ENCODE measurements at regions not wholly inside any gene's neighbourhood (a gene's known extent, or its start where the extent isn't known, plus 50 kb on each side); places are given as distances from the start of the nearest gene placed in this dataset.

DNA sequence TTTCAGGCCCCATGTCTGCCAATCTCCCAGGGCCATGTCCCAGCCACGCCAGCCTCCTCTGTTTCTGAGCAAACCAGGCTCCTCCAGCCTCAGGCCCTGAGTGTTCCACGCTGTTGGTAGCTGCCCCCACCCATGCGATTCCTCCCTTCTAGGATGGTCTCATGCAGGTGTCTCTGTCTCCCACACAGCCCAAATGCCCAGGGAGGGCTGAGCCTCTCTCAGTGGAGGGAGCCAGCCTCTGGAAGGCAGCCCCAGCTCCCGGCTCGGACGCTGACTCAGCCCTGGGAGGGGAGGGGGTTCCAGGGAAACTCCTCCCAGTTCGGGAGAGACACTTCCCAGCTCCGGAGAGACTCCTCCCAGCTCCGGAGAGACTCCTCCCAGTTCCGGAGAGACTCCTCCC lies 122.9 kb upstream of the AFDN start:
- POLR2A ChIA-PET = interaction anchor here (0.6 kb wide), 1 partner anchor 329 kb away, joined by 3 read pairs; no protein-coding TSS in a partner anchor
- intact Hi-C loops (cut with micrococcal nuclease; ENCODE audit: unreplicated experiment) = no loop called here
- Mint-ChIP-seq H3K4me1 (ENCODE audit: low read depth, unreplicated experiment) (peaks cover 7% of the 10 kb centered on the region), H3K4me3 (ENCODE audit: unreplicated experiment) (no peak overlapping the region), H3K36me3 (ENCODE audit: insufficient read depth, unreplicated experiment) (no peaks in the 10 kb centered on the region), H3K27me3 (ENCODE audit: insufficient read depth, unreplicated experiment) (no peaks in the 10 kb centered on the region), H3K27ac (ENCODE audit: unreplicated experiment) (no peak overlapping the region), H3K9me3 (ENCODE audit: unreplicated experiment) (no peaks in the 10 kb centered on the region)
- H3K4me3 ChIP-seq (ENCODE audit: low read depth, low read length) = no peak overlapping the region
- TF ChIP-seq, protein P1, sequence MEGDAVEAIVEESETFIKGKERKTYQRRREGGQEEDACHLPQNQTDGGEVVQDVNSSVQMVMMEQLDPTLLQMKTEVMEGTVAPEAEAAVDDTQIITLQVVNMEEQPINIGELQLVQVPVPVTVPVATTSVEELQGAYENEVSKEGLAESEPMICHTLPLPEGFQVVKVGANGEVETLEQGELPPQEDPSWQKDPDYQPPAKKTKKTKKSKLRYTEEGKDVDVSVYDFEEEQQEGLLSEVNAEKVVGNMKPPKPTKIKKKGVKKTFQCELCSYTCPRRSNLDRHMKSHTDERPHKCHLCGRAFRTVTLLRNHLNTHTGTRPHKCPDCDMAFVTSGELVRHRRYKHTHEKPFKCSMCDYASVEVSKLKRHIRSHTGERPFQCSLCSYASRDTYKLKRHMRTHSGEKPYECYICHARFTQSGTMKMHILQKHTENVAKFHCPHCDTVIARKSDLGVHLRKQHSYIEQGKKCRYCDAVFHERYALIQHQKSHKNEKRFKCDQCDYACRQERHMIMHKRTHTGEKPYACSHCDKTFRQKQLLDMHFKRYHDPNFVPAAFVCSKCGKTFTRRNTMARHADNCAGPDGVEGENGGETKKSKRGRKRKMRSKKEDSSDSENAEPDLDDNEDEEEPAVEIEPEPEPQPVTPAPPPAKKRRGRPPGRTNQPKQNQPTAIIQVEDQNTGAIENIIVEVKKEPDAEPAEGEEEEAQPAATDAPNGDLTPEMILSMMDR (IDR thresholded peaks at IDR 0.05; ENCODE audit: insufficient read depth in 1 of 2, low read depth in 1 of 2, low read length in 1 of 2, severe bottlenecking in 1 of 2, unreplicated experiment in 1 of 2) = no peak
- H3K9me3 ChIP-seq = no peaks in the 10 kb centered on the region
- no peaks in the 10 kb centered on the region; the same call in none of the 2 replicates for H3K4me1 ChIP-seq
- H3K36me3 ChIP-seq (ENCODE audit: control insufficient read depth, insufficient read depth, low read length) = no peaks in the 10 kb centered on the region
- no peak for DNase-seq
- CTCF ChIA-PET = no interaction called here
- H3K27me3 ChIP-seq (replicated peaks; ENCODE audit: control insufficient read depth, insufficient read depth, low read length) = no peaks in the 10 kb centered on the region
- no TSS peak for BruUV-seq (replicated peaks)

DNA sequence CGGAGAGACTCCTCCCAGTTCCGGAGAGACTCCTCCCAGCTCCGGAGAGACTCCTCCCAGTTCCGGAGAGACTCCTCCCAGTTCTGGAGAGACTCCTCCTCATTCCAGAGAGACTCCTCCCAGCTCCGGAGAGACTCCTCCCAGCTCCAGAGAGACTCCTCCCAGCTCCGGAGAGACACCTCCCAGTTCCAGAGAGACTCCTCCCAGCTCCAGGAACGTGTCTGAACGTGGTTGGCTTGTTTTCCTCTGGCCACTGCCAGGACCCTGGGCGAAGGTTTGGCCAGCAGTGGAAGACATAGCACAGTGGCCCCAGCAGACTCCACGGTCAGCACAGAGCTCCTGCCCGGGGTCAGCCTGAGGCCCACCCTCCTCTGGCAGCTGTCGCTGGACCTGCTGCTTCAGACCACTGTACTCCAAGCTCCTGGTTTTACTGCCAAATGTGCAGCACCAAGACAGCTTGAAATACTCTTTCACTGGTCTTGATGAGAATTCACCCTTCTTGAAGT lies 122.3 kb upstream of the AFDN start:
- no peaks in the 10 kb centered on the region for H3K27me3 Mint-ChIP-seq (ENCODE audit: insufficient read depth, unreplicated experiment)
- no peaks in the 10 kb centered on the region for H3K9me3 Mint-ChIP-seq (ENCODE audit: unreplicated experiment)
- intact Hi-C loops (cut with micrococcal nuclease; ENCODE audit: unreplicated experiment) = no loop called here
- no peaks in the 10 kb centered on the region for H3K36me3 Mint-ChIP-seq (ENCODE audit: insufficient read depth, unreplicated experiment)
- Histone ChIP-seq H3K9me3 (no peaks in the 10 kb centered on the region), H3K4me3 (ENCODE audit: low read depth, low read length) (no peak overlapping the region), H3K4me1 (no peaks in the 10 kb centered on the region; the same call in none of the 2 replicates), H3K27me3 (replicated peaks; ENCODE audit: control insufficient read depth, insufficient read depth, low read length) (no peaks in the 10 kb centered on the region), H3K36me3 (ENCODE audit: control insufficient read depth, insufficient read depth, low read length) (no peaks in the 10 kb centered on the region)
- no TSS peak for BruUV-seq (replicated peaks)
- no peak overlapping the region for H3K27ac Mint-ChIP-seq (ENCODE audit: unreplicated experiment)
- H3K4me3 Mint-ChIP-seq (ENCODE audit: unreplicated experiment) = no peak overlapping the region
- H3K4me1 Mint-ChIP-seq (ENCODE audit: low read depth, unreplicated experiment) = peaks cover 6% of the 10 kb centered on the region
- CTCF ChIA-PET = no interaction called here
- DNase-seq = no peak
- TF ChIP-seq, protein P1 (IDR thresholded peaks at IDR 0.05; ENCODE audit: insufficient read depth in 1 of 2, low read depth in 1 of 2, low read length in 1 of 2, severe bottlenecking in 1 of 2, unreplicated experiment in 1 of 2) = no peak
- POLR2A ChIA-PET = interaction anchor here (0.6 kb wide), 1 partner anchor 329 kb away, joined by 3 read pairs; no protein-coding TSS in a partner anchor

DNA sequence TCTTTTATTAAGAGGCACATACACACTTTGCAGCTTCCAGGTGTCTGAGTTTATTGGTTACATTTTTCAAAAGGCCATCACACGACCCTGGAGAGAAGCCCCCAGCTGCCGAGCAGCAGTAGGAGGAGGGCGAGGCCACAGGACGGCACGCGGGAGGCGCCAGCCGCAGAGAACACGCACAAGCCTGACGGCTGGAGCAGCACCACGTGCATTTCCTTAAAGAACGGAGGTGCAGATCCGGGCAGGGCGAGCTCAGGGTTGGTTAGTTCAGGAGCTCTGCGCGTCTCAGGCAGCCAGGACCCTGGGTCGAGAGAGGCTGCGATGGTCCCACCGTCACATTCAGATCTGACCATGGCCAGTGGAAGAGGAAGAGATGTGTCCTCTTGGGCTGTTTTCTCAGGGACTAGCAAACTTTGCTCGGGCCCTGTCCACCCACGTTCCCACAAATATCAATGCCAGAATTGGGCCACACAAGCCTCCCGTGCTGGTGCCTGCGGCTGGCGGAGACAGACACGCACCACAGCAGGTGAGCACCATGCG lies 121.4 kb upstream of the AFDN start:
- CTCF ChIA-PET = no interaction called here
- H3K36me3 Mint-ChIP-seq (ENCODE audit: insufficient read depth, unreplicated experiment) = no peaks in the 10 kb centered on the region
- no peaks in the 10 kb centered on the region; the same call in 1 of the 2 replicates for H3K4me1 ChIP-seq

More for the DNA sequence above, 121.4 kb upstream of the AFDN start:
- Mint-ChIP-seq H3K9me3 (ENCODE audit: unreplicated experiment) (no peaks in the 10 kb centered on the region), H3K4me3 (ENCODE audit: unreplicated experiment) (no peak overlapping the region), H3K27me3 (ENCODE audit: insufficient read depth, unreplicated experiment) (no peaks in the 10 kb centered on the region), H3K27ac (ENCODE audit: unreplicated experiment) (no peak overlapping the region), H3K4me1 (ENCODE audit: low read depth, unreplicated experiment) (no peaks in the 10 kb centered on the region)
- no peak for DNase-seq
- intact Hi-C loops (cut with micrococcal nuclease; ENCODE audit: unreplicated experiment) = no loop called here
- no TSS peak for BruUV-seq (replicated peaks)
- no peaks in the 10 kb centered on the region for H3K36me3 ChIP-seq (ENCODE audit: control insufficient read depth, insufficient read depth, low read length)
- TF ChIP-seq, protein P1 (IDR thresholded peaks at IDR 0.05; ENCODE audit: insufficient read depth in 1 of 2, low read depth in 1 of 2, low read length in 1 of 2, severe bottlenecking in 1 of 2, unreplicated experiment in 1 of 2) = no peak
- no peak overlapping the region for H3K4me3 ChIP-seq (ENCODE audit: low read depth, low read length)
- POLR2A ChIA-PET = no interaction called here
- no peaks in the 10 kb centered on the region for H3K27me3 ChIP-seq (replicated peaks; ENCODE audit: control insufficient read depth, insufficient read depth, low read length)
- no peaks in the 10 kb centered on the region for H3K9me3 ChIP-seq
